MM.1S (cell line): ENCODE measurements at regions not wholly inside any gene's neighbourhood (a gene's known extent, or its start where the extent isn't known, plus 50 kb on each side); places are given as distances from the start of the nearest gene placed in this dataset.

Source experiments
- DNase-seq: peaks from one replicate; pipeline ENCODE4 v3.0.0-alpha.2; 2015
- H2AFZ ChIP-seq: fragments of 300-600 bp; sonication (generic); 2 replicates; pipeline ENCODE4 v1.6.0; 2016; ENCODE audit warnings: antibody characterized with exemption, low read length
- H3F3A ChIP-seq: fragments of 300-600 bp; sonication (generic); 2 replicates; pipeline ENCODE4 v1.6.1; 2016; ENCODE audit warnings: mild to moderate bottlenecking, antibody characterized with exemption, low read length, moderate library complexity, mixed read lengths; ENCODE audit not compliant: insufficient read depth
- H3K27ac ChIP-seq: fragments of 300-600 bp; sonication (generic); 2 replicates; pipeline ENCODE4 v1.5.1; 2016; ENCODE audit warnings: mild to moderate bottlenecking, low read length
- H3K27me3 ChIP-seq: fragments of 300-600 bp; sonication (generic); replicated peaks from 2 replicates; pipeline ENCODE4 v1.6.0; 2016; ENCODE audit warnings: low read length; ENCODE audit not compliant: insufficient read depth
- H3K36me3 ChIP-seq: fragments of 300-600 bp; sonication (generic); replicated peaks from 2 replicates; pipeline ENCODE4 v1.6.1; 2016; ENCODE audit warnings: mild to moderate bottlenecking, low read length, mixed read lengths; ENCODE audit not compliant: insufficient read depth
- H3K4me1 ChIP-seq: fragments of 300-600 bp; sonication (generic); 2 replicates; pipeline ENCODE4 v1.6.1; 2016; ENCODE audit warnings: low read length, mixed read lengths
- H3K4me2 ChIP-seq: fragments of 300-600 bp; sonication (generic); 2 replicates; pipeline ENCODE4 v1.6.0; 2016; ENCODE audit warnings: low read depth, low read length
- H3K4me3 ChIP-seq: fragments of 300-600 bp; sonication (generic); 2 replicates; pipeline ENCODE4 v1.5.1; 2016; ENCODE audit warnings: low read length, mixed read lengths
- H3K79me2 ChIP-seq: fragments of 300-600 bp; sonication (generic); 2 replicates; pipeline ENCODE4 v1.6.1; 2016; ENCODE audit warnings: mixed run types, low read length, mixed read lengths
- H3K9ac ChIP-seq: fragments of 300-600 bp; sonication (generic); 2 replicates; pipeline ENCODE4 v1.6.1; 2016; ENCODE audit warnings: low read length, mixed read lengths
- H3K9me2 ChIP-seq: fragments of 300-600 bp; sonication (generic); replicated peaks from 2 replicates; pipeline ENCODE4 v1.6.1; 2016; ENCODE audit warnings: mild to moderate bottlenecking, low read length, mixed read lengths; ENCODE audit not compliant: insufficient read depth
- H3K9me3 ChIP-seq: fragments of 300-600 bp; sonication (generic); replicated peaks from 2 replicates; pipeline ENCODE4 v1.6.1; 2016; ENCODE audit warnings: mild to moderate bottlenecking, low read length, mixed read lengths; ENCODE audit not compliant: insufficient read depth
- H4K20me1 ChIP-seq: fragments of 300-600 bp; sonication (generic); 2 replicates; pipeline ENCODE4 v1.6.1; 2016; ENCODE audit warnings: mild to moderate bottlenecking, low read length, moderate library complexity, mixed read lengths; ENCODE audit not compliant: insufficient read depth
- EZH2 ChIP-seq: fragments of 300-600 bp; sonication (generic); optimal IDR thresholded peaks from 2 replicates; pipeline ENCODE3; 2017; ENCODE audit warnings: low read depth, mild to moderate bottlenecking, antibody characterized with exemption, low read length, mixed read lengths
- EZH2phosphoT487 ChIP-seq: fragments of 300-600 bp; sonication (generic); IDR thresholded peaks from 2 replicates; pipeline ENCODE4 v1.6.1; 2018; ENCODE audit warnings: antibody characterized with exemption, low read length
- TF ChIP-seq, protein P1 (sequence below): fragments of 300-600 bp; sonication (generic); IDR thresholded peaks from 2 replicates; pipeline ENCODE4 v1.5.1; 2016; ENCODE audit warnings: antibody characterized with exemption, low read length, mixed read lengths

DNA sequence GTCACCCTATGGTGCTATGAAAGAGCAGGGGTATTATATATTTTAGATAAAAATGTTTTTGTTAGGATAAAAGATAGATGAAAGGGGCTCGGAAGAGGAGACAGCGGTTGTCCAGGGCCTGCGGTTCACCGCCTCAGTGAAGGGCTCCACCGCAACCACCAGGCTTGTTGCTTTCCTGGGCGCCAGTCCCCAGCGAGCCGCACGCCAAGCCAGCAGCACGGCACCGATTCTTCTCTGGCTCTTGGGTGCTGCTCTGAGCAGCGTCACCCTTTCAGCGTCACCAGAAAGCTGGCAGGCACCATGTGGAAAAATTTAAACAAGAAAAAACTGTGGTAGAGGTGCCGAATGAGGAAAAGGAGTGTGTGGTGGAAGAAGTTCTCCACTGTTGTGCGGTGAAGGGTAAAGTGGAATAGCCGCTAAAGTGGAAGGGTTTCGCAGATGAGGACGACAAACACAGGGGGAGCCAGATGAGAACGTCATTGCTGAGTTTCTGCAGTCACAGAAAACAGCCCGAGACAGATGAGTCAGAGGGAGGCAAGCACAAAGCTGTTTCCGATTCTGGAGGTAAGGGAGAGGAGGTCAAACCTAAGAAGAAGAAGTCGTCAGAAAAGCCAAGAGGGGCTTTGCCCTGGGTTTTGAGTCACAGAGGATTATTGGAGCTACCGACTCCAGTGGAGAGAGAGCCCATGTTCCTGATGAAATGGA, 569.2 kb downstream of the ZBBX start:
- Histone ChIP-seq H3K27ac (no peak overlapping the region), H3K4me1 (no peaks in the 10 kb centered on the region), H3K9me2 (no peaks in the 10 kb centered on the region), H3K9me3 (no peaks in the 10 kb centered on the region), H3K9ac (no peak overlapping the region), H3K4me2 (no peak overlapping the region), H4K20me1 (no peaks in the 10 kb centered on the region), H3K4me3 (no peak overlapping the region), H3K79me2 (no peaks in the 10 kb centered on the region), H3K36me3 (no peaks in the 10 kb centered on the region), H3F3A (no peaks in the 10 kb centered on the region), H3K27me3 (no peaks in the 10 kb centered on the region), H2AFZ (no peak overlapping the region)
- TF ChIP-seq, protein P1, sequence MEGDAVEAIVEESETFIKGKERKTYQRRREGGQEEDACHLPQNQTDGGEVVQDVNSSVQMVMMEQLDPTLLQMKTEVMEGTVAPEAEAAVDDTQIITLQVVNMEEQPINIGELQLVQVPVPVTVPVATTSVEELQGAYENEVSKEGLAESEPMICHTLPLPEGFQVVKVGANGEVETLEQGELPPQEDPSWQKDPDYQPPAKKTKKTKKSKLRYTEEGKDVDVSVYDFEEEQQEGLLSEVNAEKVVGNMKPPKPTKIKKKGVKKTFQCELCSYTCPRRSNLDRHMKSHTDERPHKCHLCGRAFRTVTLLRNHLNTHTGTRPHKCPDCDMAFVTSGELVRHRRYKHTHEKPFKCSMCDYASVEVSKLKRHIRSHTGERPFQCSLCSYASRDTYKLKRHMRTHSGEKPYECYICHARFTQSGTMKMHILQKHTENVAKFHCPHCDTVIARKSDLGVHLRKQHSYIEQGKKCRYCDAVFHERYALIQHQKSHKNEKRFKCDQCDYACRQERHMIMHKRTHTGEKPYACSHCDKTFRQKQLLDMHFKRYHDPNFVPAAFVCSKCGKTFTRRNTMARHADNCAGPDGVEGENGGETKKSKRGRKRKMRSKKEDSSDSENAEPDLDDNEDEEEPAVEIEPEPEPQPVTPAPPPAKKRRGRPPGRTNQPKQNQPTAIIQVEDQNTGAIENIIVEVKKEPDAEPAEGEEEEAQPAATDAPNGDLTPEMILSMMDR, result no peak
- no peak for TF ChIP-seq EZH2
- no peak for TF ChIP-seq EZH2phosphoT487
- DNase-seq, result no peak

DNA sequence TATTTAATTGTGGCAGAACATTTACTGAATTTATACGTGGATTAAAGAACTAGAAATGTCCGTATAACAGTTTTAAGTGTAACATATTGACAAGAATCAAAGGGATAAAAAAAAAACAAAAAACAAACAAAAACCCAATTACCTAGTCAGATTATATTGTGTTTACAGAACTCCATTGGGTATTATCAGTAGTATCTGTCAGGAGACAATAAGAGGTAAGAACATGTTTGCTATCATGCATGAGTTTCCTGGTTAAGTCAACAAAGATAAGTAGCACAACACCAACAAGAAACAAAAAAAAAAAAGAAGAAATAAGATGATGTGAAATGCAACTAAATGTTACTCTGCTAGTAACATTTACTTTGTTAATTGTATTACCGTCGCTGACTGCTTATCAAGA, 570.6 kb downstream of the ZBBX start:
- Histone ChIP-seq H3K36me3 (no peaks in the 10 kb centered on the region), H3K9ac (no peak overlapping the region), H3K79me2 (no peaks in the 10 kb centered on the region), H3K9me2 (no peaks in the 10 kb centered on the region), H3F3A (no peaks in the 10 kb centered on the region), H4K20me1 (no peaks in the 10 kb centered on the region), H2AFZ (no peak overlapping the region), H3K27me3 (no peaks in the 10 kb centered on the region), H3K4me3 (no peak overlapping the region), H3K4me1 (no peaks in the 10 kb centered on the region), H3K27ac (no peak overlapping the region), H3K9me3 (no peaks in the 10 kb centered on the region), H3K4me2 (no peak overlapping the region)
- no peak for DNase-seq
- TF ChIP-seq EZH2 (no peak), EZH2phosphoT487 (no peak)
- TF ChIP-seq, protein P1, result no peak

DNA sequence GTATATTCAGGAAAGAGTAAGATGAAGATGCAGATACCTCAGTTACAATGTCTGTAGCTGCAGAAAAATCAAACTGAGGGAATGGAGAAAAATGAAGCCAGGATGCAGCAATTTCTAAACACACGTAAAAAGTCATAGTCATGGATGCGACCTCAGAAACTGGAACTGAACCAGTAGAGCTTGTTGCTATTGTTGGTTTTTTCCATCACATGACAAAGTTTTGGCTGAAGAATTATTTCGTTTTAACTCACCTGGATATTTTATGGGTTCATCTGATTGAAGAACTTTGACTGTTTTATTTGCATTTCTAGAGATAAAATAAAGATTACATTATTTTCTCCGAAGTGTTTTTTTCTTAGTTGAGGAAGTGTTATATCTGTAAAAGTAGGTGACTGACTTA, 591.2 kb downstream of the ZBBX start:
- Histone ChIP-seq H3K9ac (no peak overlapping the region), H4K20me1 (no peaks in the 10 kb centered on the region), H2AFZ (no peak overlapping the region), H3K9me2 (no peaks in the 10 kb centered on the region), H3K79me2 (no peaks in the 10 kb centered on the region), H3K36me3 (no peaks in the 10 kb centered on the region), H3K27ac (no peak overlapping the region), H3K4me3 (no peak overlapping the region), H3K4me1 (no peaks in the 10 kb centered on the region), H3K4me2 (no peak overlapping the region), H3K27me3 (no peaks in the 10 kb centered on the region), H3K9me3 (no peaks in the 10 kb centered on the region), H3F3A (no peaks in the 10 kb centered on the region)
- TF ChIP-seq, protein P1, result no peak
- TF ChIP-seq EZH2, result no peak
- TF ChIP-seq EZH2phosphoT487, result no peak
- DNase-seq, result no peak
